ENCODE measurements at regions not wholly inside any gene's neighbourhood (a gene's known extent, or its start where the extent isn't known, plus 50 kb on each side); places are given as distances from the start of the nearest gene placed in this dataset.

- TF ChIP-seq EZH2 (IDR thresholded peaks at IDR 0.05; ENCODE audit: borderline replicate concordance, low read length), result no peak
- no peak for TF ChIP-seq CTCF (IDR thresholded peaks at IDR 0.05; ENCODE audit: low read length)
These were observed 187.0 kb upstream of the RPL38 start for GRCh38 chr17:74016461-74016860.

Data from OCI-LY1 (cell line).